ENCODE measurements at regions not wholly inside any gene's neighbourhood (a gene's known extent, or its start where the extent isn't known, plus 50 kb on each side); places are given as distances from the start of the nearest gene placed in this dataset.

DNA sequence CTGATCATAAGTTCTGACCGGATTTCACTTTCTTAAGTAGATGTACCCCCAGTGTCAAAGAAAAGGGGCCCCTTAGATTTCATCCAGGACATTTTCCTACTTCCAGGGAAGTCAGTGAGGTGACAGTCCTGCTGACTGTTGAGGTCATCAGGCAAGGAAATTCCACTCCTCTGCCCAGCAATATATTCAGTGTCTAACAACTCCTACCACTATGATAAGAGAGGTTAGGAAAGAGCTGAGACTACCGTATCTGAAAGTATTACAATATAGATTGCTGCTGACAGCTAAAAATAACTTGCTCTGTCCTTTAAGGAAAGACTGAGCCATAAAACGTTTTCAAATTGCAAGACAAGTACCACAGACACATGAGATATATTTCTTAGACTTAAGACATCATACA, 325.1 kb downstream of the EFNB2 start:
- TF ChIP-seq, protein P1, sequence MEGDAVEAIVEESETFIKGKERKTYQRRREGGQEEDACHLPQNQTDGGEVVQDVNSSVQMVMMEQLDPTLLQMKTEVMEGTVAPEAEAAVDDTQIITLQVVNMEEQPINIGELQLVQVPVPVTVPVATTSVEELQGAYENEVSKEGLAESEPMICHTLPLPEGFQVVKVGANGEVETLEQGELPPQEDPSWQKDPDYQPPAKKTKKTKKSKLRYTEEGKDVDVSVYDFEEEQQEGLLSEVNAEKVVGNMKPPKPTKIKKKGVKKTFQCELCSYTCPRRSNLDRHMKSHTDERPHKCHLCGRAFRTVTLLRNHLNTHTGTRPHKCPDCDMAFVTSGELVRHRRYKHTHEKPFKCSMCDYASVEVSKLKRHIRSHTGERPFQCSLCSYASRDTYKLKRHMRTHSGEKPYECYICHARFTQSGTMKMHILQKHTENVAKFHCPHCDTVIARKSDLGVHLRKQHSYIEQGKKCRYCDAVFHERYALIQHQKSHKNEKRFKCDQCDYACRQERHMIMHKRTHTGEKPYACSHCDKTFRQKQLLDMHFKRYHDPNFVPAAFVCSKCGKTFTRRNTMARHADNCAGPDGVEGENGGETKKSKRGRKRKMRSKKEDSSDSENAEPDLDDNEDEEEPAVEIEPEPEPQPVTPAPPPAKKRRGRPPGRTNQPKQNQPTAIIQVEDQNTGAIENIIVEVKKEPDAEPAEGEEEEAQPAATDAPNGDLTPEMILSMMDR (IDR thresholded peaks at IDR 0.05; ENCODE audit: low read length): no peak
- TF ChIP-seq EZH2 (IDR thresholded peaks at IDR 0.05; ENCODE audit: borderline replicate concordance, low read length): no peak
